Activated CD8-positive, alpha-beta memory T cell treated with anti-CD3 and anti-CD28 coated beads for 48 hours (primary cell): ENCODE measurements at regions not wholly inside any gene's neighbourhood (a gene's known extent, or its start where the extent isn't known, plus 50 kb on each side); places are given as distances from the start of the nearest gene placed in this dataset.

Experiments
- DNase-seq, 3 experiments: peaks; one replicate each; pipeline ENCODE4 v3.0.0-alpha.2; 2020; ENCODE audit warnings: low read depth in 2 of 3, low spot score in 2 of 3

- no peak for DNase-seq
These were observed 122.3 kb upstream of the IL12B start for GRCh38 chr5:159452480-159453167.

- no peak for DNase-seq
These were observed 122.9 kb upstream of the IL12B start for GRCh38 chr5:159453209-159453608.

DNA sequence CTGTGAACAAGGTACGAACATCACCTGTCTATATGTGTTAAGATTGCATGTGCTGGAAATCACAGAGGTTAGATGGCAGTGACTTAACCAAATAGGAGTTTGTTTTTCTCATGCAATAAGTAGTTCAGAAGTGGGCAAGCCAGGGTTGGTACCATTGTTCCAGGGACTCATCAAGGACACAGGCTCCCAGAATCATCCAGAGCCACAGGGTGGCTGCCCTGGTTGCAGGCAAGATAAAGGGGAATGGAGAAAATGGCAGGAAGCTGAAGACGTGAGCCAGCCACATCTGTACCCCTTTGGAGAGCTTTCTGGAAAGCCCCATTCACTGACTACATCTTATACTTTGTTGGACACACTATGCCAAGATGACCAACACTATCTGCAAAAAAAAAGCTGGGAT lies 126.0 kb upstream of the IL12B start:
- DNase-seq = no peak

DNA sequence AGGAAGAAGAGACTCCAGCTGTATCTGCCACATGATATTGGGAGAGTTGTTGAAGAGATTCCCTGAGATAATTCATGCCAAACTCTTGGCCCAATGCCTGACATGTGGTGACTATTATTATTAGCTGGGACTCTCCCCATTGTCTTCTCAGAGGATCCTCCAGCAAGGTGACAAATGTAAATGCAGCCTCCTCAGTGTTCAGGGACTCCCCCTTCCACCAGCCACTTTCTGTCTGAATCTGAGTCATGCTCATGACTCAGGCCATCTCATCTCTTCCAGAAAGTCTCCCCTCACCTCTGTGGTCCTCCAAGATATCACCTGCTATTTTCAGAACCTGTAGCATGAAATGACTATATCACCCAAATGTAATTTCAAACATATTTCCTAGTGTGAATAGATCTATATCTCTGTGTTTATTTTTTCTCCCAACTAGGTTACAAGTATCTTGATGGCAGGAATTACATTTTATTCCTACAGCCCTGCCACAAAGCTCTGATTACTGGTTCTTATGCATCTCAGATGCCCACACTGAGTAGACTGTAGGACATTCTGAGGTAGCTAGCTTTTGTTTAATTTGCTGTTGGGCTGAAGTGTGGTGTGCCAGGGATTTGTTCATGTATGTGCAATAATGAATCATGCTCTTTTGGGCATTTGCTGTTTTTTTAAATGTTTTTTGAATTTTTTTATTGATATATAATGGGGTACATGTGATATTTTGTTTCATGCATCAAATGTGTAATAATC lies 126.6 kb upstream of the IL12B start:
- peak in 2 of 3 experiments; percentile 25 to 29 for DNase-seq

DNA sequence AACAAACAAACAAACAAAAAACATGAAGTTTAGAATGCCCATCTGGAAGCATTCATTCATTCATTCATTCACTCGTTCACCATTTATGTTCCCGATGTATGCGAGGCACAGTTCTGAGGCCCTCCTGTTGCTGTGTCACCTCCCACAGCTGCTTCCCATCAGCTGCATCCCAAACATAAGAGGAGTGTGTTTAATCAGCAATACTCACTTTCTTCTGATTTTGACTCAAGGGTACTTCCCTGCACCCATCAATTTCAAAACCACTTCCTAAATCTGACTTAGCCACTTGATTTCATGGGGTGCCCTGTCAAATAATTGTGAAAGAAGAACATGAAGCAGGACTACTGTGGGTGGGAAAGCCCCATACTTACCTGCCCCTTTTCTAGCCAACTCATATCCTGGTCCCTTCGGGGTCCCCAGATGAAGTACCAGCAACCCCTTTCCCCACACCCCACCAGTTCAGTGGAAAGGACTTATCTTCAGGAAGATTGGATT lies 128.0 kb upstream of the IL12B start:
- DNase-seq = no peak

- no peak for DNase-seq
These were observed 128.9 kb upstream of the IL12B start for GRCh38 chr5:159459132-159459627.

DNA sequence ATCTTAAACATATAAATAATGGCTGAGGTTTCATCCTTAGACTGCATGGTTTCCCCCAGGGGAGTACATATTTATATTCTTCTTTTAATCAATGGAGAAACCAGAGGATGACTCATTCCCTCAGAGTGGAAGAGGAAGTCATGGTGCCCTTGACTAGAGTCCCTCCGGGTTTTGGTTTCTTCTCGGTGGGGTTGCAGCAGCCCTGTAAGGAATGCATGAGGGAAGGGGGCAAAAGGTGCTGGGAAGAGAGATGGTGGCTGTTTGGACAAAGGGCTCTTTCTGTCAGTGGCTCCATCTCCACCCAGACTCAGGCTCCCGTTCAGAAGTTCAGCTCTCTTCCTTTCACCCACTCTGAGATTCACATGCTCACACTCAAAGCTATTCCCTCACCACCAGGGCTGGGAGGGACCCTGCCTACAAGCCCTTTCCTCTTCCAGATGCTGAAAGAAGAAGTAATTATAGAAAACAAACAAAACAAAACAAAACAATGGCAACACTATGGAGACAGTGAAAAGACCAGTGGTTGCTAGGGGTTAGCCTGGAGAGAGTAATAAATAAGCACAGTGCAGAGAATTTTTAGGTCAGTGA lies 129.8 kb upstream of the IL12B start:
- no peak for DNase-seq

DNA sequence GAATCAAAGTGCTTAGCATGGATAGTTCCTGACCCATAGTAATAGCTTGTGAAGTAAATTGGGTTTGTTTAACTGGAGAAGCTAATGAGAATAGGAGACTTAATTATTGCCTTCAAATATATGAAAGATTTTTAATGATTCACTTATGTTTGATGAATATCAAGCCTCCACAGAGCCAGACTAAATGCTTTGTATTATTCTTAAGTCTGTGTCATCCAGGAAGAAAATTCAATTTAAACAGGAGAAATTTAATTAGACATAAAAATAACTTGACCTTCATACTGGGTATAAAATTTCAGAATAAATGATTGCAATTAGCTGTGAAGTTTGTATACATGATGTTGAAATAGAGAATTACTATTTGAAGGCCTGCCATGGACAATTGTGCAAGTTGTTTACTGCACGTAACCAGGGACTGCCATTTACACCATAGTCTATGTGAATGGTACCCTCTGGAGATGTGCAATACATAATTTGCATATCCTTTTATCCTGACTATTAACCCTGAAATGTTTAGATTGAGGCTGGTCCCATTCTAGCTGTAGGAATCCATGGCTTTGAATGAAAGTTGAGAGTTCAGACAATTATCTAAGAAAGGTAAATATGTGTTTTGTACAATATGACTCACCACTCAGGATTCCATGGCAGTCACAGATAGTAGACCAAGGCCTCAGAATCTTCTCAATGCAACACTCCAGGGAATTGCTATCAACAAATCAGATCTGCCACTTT lies 133.5 kb upstream of the IL12B start:
- DNase-seq = no peak

GRCh38 chr5:159465604-159466003 lies 135.3 kb upstream of the IL12B start:
- no peak for DNase-seq

DNA sequence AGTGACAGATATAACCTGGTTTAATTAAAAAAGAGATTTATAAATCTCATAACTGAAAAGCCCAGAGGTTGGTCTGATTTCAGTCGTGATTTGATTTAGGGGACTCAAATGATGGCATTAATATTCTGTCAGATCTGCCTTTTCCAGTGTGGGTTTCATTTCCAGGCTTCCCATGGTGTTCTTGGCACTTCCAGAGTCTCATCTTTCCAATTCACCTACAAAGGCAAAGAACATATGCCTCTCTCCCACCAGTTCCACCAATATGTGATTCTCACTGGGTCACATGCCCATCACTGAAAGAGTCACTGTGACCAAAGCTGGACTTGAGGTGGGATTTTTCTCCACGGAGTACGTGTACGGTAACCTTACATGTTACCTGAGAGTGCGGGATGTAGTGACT lies 137.4 kb upstream of the IL12B start:
- no peak for DNase-seq

GRCh38 chr5:159469496-159470372 lies 139.4 kb upstream of the IL12B start:
- DNase-seq = no peak

DNA sequence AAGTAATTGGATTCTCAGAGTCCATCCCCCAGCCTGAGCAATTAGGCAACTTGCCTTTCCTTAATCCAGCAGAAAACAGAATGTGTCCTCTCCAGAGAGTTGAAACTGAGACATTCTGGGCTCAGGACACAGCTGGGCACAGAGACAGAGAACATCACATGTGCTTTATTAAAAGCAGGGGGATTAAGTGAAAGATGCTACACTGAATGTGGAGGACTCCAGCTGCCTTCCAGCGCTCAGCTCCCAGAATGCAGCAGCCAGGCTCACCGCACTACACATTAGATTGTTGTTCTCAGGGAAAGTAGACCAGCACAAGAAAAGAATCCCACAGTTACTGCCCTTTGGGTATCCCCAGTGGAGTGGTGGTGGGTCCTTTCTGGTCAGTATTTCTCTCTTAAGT lies 141.6 kb upstream of the IL12B start:
- no peak for DNase-seq

DNA sequence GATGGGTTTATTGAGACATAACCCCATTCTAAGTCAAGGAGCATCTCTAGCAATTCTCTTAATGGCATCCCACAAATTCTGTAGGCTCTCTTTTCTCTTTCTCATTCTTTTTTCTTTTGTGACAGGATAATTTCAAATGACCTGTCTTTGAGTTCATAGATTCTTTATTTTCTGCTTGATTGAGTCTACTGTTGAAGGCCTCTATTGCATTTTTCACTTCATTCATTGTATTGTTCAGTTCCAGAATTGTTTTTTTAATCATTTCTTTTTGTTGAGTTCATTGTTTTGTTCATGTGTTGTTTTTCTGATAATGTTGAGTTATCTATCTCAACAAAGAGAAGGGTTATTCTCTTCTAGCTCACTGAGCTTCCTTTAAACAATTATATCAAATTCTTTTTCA lies 144.7 kb upstream of the IL12B start:
- DNase-seq = no peak

- no peak for DNase-seq
These were observed 148.7 kb upstream of the IL12B start for GRCh38 chr5:159478950-159479349.

DNA sequence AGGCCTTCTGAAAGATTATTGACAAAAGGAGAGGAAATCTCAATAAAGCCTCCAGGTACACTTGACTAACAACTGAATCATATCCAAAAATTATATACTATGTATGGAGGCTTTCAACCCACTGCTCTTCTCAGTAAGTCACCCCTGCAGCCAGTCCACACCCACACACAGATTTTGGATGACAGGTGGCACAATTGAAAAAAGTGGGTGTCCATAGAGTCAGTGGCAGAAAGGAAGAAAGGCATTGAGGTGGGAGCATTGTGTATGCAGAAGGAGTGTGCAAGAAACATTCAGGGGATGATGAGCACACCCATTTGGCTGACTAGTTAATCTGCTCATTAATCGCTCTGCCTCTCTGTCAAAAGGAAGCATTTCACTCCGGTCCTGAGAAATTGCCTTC lies 150.6 kb upstream of the IL12B start:
- no peak for DNase-seq

GRCh38 chr5:159481751-159482150 lies 151.5 kb upstream of the IL12B start:
- no peak for DNase-seq

DNA sequence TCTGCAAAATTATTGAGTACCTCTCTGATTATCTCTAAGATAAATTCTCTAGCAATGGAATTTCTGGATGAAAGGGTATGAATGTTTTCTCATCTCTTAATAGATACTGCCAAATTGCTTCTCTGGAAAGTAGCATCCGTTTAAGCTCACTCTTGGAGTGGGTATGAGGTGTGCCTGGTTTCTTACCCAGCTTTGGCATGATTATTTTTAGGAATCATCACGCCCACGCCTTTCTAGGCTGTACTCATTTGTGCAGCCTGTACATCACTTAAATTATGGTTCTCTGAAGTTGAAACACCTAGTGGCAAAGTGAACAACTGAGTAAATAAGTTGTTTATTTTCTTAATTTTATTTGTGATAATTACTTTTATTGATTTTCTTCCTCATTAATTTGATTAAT lies 156.5 kb upstream of the IL12B start:
- no peak for DNase-seq

GRCh38 chr5:159488516-159488915 lies 158.2 kb upstream of the IL12B start:
- DNase-seq = no peak

- DNase-seq = no peak
These were observed 159.5 kb upstream of the IL12B start for GRCh38 chr5:159489779-159490178.

- DNase-seq = no peak
These were observed 160.2 kb upstream of the IL12B start for GRCh38 chr5:159490507-159490906.
